ENCODE measurements at regions not wholly inside any gene's neighbourhood (a gene's known extent, or its start where the extent isn't known, plus 50 kb on each side); places are given as distances from the start of the nearest gene placed in this dataset.

DNA sequence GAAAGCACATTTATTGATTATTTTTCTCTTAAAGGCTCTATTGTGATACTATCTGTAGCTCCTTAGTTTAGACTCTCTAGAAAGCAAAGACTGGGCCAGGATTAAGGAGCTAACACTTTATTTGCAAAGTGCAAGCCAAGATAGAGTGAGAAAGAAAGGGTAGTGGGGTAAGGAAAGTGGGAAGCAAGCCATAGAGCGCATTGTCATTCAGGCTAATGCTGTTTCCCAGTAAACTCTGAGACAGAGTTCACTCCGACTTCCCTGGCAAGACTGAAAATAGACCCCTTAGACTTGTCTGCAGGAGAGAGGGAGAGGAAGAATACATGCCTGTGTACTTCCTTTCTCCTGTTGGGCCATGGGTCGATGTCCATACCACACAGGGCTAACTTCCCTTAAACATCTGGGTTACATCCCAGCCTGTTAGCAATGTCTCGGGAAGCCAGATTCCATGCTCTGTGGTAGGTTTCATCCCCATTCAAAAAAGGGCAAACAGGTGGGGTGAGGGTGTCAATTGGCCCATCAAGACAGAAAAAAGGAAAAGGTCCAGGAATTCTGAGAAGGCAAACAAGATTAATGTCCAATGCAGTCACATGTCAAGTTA lies 875.8 kb upstream of the CELF2 start:
- in situ Hi-C loops (cut with MboI; ENCODE audit: low pct_unique_long_range_greater_than_20kb, low sequenced_read_pairs, unreplicated experiment), result no loop called here
- no peak for DNase-seq (ENCODE audit: low spot score)
- TF ChIP-seq, protein P1, sequence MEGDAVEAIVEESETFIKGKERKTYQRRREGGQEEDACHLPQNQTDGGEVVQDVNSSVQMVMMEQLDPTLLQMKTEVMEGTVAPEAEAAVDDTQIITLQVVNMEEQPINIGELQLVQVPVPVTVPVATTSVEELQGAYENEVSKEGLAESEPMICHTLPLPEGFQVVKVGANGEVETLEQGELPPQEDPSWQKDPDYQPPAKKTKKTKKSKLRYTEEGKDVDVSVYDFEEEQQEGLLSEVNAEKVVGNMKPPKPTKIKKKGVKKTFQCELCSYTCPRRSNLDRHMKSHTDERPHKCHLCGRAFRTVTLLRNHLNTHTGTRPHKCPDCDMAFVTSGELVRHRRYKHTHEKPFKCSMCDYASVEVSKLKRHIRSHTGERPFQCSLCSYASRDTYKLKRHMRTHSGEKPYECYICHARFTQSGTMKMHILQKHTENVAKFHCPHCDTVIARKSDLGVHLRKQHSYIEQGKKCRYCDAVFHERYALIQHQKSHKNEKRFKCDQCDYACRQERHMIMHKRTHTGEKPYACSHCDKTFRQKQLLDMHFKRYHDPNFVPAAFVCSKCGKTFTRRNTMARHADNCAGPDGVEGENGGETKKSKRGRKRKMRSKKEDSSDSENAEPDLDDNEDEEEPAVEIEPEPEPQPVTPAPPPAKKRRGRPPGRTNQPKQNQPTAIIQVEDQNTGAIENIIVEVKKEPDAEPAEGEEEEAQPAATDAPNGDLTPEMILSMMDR (IDR thresholded peaks at IDR 0.05; ENCODE audit: extremely low read depth, insufficient read depth, missing control alignments), result no peak

GRCh38 chr10:10146604-10147003 lies 871.1 kb upstream of the CELF2 start:
- TF ChIP-seq, protein P1 (IDR thresholded peaks at IDR 0.05; ENCODE audit: extremely low read depth, insufficient read depth, missing control alignments), result no peak
- in situ Hi-C loops (cut with MboI; ENCODE audit: low pct_unique_long_range_greater_than_20kb, low sequenced_read_pairs, unreplicated experiment), result no loop called here
- no peak for DNase-seq (ENCODE audit: low spot score)

DNA sequence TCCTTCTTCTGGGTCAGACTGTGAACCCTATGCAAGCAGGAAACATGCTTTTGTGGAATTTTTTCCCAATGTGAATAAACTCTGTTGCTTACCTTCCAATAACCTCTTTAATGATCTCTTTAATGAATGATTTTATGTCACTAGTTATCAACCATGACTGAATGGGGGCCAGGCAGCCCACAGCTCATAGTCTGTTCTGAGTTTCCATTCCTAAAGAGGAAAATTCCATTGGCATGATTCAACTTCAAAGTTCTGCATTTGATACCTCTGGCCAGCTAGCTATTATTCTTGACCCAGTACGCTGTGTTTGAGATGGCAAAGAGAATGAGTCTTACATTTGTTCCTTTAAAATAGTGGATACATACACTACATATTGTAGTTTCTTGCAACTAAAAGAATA lies 867.8 kb upstream of the CELF2 start:
- TF ChIP-seq, protein P1 (IDR thresholded peaks at IDR 0.05; ENCODE audit: extremely low read depth, insufficient read depth, missing control alignments), result no peak
- in situ Hi-C loops (cut with MboI; ENCODE audit: low pct_unique_long_range_greater_than_20kb, low sequenced_read_pairs, unreplicated experiment), result no loop called here
- no peak for DNase-seq (ENCODE audit: low spot score)

DNA sequence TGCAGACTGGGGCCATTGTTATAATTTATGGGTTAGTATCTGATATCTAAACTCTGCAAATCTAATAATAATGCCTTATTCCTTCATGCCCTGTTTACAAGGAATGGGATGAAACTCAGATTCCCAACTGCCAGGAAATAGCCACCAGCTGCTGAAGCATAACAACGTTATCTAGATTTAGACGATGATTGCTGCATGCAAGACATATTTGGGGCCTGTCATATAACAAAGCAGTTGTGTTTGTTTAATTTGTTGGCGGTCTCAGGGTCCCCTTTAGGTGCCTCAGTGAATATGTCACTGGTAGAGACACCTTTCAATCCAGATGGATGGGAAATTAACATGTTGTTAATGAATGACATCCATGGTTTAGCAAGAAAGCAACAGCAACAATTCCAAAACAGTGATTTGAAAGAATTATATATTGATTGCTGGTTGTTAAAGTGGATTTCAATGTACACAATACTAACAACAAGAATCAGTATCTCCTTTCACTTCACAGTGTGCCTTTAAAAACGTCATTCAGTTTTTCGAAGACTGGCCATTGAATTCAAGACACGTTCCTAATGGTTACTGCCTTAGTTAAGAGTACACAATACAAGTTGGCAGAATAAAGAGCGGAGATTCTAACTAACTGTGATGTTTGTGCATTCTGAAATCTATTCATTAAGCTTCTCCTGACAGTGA lies 860.6 kb upstream of the CELF2 start:
- TF ChIP-seq, protein P1 (IDR thresholded peaks at IDR 0.05; ENCODE audit: extremely low read depth, insufficient read depth, missing control alignments), result no peak
- DNase-seq (ENCODE audit: low spot score), result no peak
- in situ Hi-C loops (cut with MboI; ENCODE audit: low pct_unique_long_range_greater_than_20kb, low sequenced_read_pairs, unreplicated experiment), result no loop called here

DNA sequence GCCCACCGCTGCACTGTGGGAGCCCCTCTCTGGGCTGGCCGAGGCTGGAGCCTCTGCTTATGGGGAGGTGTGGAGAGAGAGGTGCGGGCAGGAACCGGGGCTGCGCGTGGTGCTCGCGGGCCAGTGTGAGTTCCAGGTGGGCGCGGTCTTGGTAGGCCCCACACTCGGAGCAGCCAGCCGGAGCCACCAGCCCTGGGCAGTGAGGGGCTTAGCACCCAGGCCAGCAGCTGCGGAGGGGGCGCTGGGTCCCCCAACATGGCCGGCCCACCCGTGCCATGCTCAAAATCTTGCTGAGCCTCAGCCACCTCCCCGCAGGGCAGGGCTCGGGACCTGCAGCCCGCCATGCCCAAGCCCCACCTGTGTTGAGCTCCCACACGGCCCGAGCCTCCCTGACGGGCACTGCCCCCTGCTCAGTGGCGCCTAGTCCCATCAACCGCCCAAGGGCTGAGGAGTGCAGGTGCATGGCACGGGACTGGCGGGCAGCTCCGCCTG lies 856.8 kb upstream of the CELF2 start:
- in situ Hi-C loops (cut with MboI; ENCODE audit: low pct_unique_long_range_greater_than_20kb, low sequenced_read_pairs, unreplicated experiment), result no loop called here
- TF ChIP-seq, protein P1 (IDR thresholded peaks at IDR 0.05; ENCODE audit: extremely low read depth, insufficient read depth, missing control alignments), result no peak
- no peak for DNase-seq (ENCODE audit: low spot score)

DNA sequence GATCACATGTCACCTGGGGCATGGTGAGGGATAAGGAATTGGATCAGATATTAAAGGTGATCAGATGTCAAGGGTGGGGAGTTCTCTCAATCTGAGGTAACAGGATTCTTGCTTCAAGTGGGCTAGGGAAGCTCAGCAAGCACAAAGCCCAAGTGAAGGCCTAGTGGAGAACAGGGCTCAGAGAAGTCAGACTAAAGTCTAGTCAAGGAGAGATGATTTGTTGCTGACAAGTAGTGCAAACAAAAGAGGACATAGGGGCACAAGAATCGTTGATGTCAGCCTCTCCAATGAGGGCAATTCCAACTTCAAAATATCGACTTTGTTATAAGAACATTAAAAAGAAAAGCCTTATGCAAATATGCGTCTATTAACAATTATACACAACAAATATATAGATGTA lies 852.8 kb upstream of the CELF2 start:
- in situ Hi-C loops (cut with MboI; ENCODE audit: low pct_unique_long_range_greater_than_20kb, low sequenced_read_pairs, unreplicated experiment), result no loop called here
- DNase-seq (ENCODE audit: low spot score), result no peak
- TF ChIP-seq, protein P1 (IDR thresholded peaks at IDR 0.05; ENCODE audit: extremely low read depth, insufficient read depth, missing control alignments), result no peak

Measured in GM13977 (cell line).